HG02970 (cell line): ENCODE measurements at regions not wholly inside any gene's neighbourhood (a gene's known extent, or its start where the extent isn't known, plus 50 kb on each side); places are given as distances from the start of the nearest gene placed in this dataset.
"Not testable (repeated sequence)": the region's sequence is repeated elsewhere in the genome, so short reads cannot be mapped to it uniquely, and the experiment has no call there.

Experiments
- ATAC-seq: cut with Tn5 transposase; IDR thresholded peaks from one replicate; pipeline ENCODE4 v1.9.1; 2021; ENCODE audit warnings: mild to moderate bottlenecking, moderate library complexity, moderate number of reproducible peaks; ENCODE audit not compliant: unreplicated experiment, low FRiP score

DNA sequence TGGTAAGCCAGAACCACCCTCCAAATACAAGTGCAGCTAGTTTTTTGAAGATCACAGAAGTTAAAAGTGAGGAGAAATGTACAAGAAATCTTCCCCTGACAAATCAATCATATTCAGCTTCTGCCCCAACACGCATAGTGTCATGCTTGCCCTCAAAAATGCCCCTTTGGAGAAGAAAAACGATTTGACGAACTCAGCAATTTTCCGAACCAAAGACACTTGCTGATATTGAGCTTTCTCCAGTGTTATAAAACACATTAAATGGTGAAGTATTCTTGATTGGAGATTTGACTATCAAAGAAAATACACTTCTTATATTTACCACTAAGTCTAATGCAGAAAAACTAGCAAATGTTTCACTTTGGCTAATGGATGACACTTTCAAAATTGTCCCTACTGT lies 195.5 kb downstream of the ETV1 start:
- ATAC-seq = no peak

- no peak for ATAC-seq
These were observed 194.9 kb downstream of the ETV1 start for GRCh38 chr7:13794581-13794980.

GRCh38 chr7:13797545-13797944 lies 191.9 kb downstream of the ETV1 start:
- no peak for ATAC-seq

DNA sequence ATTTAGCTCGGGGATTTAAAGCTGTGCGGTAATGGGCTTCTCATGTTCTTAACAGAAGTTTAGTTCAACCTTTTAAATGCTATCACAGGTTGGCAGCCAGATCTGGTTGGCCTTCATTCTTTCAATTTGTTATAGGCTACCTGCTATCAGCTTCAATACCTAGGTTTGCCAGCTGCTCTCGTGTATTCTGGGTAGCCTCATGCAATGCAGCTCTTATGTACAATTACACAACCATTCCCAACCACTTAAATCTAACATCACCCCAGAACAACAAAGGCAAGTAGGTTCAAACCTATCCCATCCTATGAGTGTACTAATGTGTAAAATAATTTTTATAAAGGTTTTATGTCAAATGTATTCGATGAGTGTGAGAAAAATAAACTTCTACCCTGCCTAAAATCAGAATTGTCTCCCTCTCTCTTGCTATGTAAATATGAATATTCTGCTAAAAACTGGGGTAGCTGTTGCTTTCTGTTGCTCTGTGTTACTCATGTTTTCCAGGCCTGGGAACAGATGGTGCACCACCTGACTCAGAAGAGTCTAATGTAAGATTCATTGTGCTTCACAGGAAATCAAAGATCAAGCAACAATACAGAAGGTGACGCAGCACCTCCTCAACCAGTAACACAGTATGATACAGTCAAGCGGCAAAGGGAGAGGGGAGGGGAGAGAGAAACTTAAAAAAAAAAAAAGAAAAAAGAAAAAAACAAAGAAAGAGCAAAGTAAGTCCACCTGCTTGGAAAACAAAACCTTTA lies 188.6 kb downstream of the ETV1 start:
- no peak for ATAC-seq

GRCh38 chr7:13801669-13802068 lies 187.8 kb downstream of the ETV1 start:
- ATAC-seq = no peak

DNA sequence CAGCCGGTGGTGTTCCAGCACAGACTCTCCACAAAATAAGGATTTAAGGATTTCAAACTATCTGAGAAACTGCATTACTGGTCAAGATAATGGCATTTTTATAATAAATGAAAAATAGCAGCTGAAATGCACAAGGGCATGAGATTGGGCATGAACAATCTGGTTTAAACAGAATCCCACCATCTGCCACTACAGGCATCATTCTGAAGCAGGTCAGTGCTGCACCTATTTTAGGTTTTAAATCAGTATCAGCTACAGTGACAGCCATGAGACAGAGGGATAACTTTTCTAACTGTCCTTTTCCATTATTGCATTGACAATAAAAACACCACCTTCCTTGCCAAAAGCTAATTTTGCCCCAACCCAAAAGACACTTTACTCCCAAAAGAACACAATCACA lies 186.8 kb downstream of the ETV1 start:
- no peak for ATAC-seq

DNA sequence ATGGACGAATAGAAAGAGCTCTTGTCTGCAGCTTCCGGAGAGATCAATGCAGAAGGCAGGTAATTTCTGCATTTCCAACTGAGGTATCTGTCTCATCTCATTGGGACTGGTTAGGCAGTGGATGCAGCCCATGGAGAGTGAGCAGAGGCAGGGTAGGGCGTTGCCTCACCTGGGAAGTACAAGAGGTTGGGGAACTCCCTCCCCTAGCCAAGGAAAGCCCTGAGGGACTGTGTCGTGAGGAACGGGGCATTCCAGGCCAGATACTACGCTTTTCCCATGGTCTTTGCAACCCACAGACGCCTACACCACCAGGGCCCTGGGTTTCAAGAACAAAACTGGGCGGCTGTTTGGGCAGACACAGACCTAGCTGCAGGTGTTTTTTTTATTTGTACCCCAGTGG lies 186.3 kb downstream of the ETV1 start:
- no peak for ATAC-seq

- not testable (repeated sequence) for ATAC-seq
These were observed 183.2 kb downstream of the ETV1 start for GRCh38 chr7:13806089-13806867.

GRCh38 chr7:13817230-13817629 lies 172.2 kb downstream of the ETV1 start:
- not testable (repeated sequence) for ATAC-seq

- ATAC-seq = no peak
These were observed 168.2 kb downstream of the ETV1 start for GRCh38 chr7:13821152-13821787.

DNA sequence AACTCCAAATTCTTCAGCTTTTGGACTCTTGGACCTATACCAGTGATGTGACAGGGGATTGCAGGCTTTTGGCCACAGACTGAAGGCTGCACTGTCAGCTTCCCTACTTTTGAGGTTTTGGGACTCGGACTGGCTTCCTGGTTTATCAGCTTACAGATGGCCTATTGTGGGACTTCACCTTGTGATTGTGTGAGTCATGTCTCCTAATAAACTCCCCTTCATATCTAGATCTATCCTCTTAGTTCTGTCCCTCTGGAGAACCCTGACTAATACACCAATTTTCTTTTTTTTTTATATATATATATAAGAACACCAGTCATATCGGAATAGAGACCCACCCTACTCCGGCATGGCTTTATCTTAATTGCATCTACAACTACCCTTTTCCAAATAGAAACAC lies 166.8 kb downstream of the ETV1 start:
- ATAC-seq = no peak

- ATAC-seq = no peak
These were observed 162.7 kb downstream of the ETV1 start for GRCh38 chr7:13826752-13827151.

GRCh38 chr7:13827716-13828115 lies 161.8 kb downstream of the ETV1 start:
- no peak for ATAC-seq

DNA sequence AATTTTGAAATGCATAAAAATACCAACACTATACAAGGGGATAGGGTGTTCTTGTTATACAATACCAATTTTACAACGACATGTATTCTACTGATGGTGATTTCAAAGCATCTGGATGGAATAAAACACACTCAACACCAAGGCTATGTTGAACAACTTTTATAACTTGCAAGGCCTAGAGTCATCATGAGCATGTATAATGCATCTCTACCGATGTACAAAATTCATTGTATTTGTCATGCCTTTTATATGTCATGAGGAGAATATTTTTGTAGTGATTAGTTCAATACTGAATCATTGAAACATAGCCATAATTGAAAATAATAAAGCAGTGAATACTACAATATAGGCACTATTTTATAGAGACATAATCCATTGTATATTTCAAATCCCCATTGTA lies 160.2 kb downstream of the ETV1 start:
- ATAC-seq = no peak

DNA sequence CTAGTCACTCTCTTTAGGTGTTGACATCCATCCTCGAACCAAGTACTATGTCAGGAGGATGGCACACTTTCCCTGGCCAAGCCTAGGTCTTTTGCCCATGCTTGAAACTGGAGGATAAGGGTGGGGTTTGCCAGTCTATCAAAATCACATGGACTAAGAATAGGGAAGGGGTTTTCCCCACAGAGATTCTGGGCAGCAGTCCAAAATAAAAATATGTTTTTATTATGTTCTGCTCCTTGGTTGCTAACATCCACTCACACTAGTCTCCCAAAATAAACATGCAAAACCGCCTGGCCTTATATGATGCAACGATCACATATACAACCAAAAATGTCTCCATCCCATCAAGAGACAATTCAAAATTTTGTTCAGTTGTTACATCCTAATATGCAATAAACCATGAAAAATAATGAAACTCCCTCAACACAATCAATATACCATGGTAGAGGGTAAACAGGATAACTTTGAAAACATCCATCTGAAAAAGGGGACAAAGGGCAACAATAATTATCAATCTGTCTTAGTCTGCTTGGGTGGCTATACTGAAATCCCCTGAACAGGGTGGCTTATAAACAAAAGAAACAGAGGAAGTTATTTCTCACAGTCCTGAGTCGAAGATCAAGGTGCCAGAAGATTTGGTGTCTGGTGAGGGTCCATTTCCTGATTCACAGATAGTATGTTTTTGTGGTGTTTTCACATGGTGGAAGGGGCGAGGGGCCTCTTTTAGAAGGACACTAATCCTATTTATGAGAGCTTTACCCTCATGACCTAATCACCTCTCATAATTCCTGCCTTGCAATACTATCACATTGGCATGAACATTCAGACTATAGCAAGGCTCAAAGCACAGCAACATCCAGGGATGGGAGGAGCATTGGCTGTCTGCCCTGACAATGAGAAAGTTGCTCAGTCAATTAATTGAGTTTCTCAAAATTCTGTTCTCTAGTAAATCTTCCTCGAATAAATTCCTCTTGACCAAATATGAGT lies 159.3 kb downstream of the ETV1 start:
- ATAC-seq = no peak

GRCh38 chr7:13832346-13832745 lies 157.1 kb downstream of the ETV1 start:
- ATAC-seq = no peak

DNA sequence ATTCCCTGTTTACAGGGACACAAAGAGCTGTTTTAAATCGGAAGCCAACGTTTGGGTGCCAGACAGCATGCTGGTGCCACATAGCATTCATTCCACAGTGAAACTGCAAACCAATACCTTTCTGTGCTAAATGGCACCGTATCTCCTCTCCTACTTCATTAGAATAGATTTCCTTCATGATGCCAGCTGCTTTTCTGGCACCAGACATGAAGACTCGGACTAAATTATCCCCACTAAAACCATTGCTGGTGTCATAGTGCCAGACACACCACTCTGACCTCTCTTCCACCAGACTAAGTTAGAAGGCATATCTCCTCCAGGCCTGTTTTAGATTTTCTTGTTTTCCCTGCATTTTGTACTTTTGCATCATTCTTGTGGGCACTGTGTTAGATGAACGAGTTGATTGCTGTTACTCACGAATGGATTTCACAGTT lies 155.1 kb downstream of the ETV1 start:
- no peak for ATAC-seq

GRCh38 chr7:13835442-13835841 lies 154.0 kb downstream of the ETV1 start:
- ATAC-seq = no peak

DNA sequence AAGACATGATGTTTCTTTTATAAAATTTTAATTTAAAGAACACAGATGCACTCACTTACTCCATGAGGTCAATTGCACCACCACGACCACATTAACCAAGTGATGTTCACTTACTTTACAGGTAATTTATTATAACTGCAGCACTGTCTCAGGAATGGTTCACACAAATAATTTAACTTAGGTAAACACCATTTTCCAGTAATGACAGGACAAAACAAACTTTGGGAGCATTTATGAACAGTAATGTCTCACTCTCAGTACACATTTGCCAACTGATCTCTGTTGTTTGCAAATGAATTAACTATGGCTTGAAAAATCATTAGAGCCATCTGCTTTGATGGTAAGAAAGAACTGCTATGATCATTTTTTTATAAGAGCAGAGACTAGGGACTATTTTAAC lies 150.4 kb downstream of the ETV1 start:
- no peak for ATAC-seq
